Activated CD8-positive, alpha-beta memory T cell treated with anti-CD3 and anti-CD28 coated beads for 36 hours (primary cell): ENCODE measurements at regions not wholly inside any gene's neighbourhood (a gene's known extent, or its start where the extent isn't known, plus 50 kb on each side); places are given as distances from the start of the nearest gene placed in this dataset.

Experiments used
- CTCF ChIA-PET: fragments of 350-600 bp; sonication (Branson Sonifier 250); formaldehyde crosslinking; loops from one replicate; lab custom pipeline; 2021; ENCODE audit warnings: antibody characterized with exemption; lab: Charles Lee
- POLR2A ChIA-PET: fragments of 350-600 bp; sonication (Branson Sonifier 250); formaldehyde crosslinking; loops from one replicate; lab custom pipeline; 2021; ENCODE audit warnings: antibody characterized with exemption; lab: Charles Lee

DNA sequence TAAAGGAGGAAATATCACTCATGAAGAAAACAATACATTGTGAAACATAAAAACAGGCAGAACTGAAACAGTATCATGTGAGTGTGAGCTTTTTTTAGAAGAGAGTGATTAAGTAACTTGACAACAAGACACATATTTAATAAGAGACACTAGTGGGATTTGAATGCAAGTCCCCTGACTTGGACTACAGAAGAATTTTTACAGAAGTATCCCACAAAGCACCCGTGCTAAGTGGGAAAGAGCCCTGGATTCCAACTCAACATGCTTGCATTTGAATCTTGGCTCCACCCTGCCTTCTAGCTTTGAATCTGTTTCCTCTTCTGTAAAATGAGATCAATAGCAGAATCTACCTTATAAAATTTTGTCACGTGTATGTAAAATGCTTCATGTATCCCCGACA is 166.2 kb downstream of the ZNF365 start:
- ChIA-PET CTCF (no interaction called here), POLR2A (no interaction called here)

DNA sequence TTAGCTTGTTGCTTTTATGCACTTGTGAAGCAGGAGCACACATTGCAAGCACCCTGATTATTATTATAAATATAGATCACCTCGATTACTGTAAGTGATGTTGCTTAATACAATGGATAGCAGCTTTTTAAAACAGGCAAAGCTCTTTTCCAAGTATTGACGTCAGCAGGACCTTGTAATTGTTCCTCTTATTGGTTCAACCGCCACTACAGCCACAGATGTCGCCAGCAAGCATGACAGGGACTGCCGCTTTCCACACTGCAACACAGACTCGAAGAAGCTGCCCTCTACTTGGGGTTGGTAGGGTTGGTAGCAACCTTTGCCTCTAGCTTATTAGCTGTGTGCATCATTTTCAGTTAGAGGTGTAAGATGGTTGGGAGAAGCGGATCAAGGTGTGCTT is 167.6 kb downstream of the ZNF365 start:
- CTCF ChIA-PET: no interaction called here
- POLR2A ChIA-PET: no interaction called here

- CTCF ChIA-PET: no interaction called here
- POLR2A ChIA-PET: no interaction called here
Measured at GRCh38 chr10:62543571-62544355, 169.6 kb downstream of the ZNF365 start.

DNA sequence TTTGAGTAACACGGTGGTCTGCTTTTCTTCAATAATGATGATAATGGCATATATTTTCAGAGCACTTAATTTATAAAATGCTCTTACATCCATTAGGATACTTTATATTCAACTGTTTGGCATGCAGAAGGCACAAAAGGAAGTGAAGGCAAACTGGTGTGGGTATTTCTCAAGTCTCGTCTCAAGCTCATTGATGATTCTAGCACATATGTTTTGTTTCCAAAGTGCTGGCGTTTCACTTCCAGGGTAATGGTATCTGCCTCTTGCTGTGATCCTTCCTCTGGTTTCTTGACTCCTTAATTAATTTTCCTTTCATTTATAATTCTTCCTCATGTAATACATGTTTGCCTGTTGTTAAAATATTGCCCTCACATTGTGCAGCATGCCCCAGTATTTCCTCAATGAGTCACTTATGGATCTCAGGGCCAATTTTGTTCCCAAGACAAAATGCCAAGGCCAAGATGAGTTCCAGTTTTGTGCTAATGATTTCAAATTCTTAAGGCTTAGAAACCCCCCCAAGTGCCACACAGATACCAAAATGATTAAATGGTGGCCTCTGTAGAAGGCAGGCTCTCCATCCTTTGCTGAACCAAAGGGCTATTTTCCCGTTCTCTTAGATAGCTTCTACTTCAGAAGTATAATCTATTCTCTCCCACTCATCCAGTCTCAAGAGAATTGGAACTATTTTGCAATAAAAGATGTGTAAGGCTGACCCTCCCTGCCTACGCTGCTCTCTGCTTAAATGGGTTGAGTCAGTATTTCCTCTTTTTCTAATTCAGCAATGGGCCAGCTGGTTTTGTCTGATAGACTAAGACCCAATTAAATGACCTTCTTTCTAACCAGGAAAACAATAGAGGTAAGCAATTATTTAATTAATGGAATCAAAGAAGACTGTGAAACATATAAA is 171.2 kb downstream of the ZNF365 start:
- ChIA-PET CTCF (no interaction called here), POLR2A (no interaction called here)

DNA sequence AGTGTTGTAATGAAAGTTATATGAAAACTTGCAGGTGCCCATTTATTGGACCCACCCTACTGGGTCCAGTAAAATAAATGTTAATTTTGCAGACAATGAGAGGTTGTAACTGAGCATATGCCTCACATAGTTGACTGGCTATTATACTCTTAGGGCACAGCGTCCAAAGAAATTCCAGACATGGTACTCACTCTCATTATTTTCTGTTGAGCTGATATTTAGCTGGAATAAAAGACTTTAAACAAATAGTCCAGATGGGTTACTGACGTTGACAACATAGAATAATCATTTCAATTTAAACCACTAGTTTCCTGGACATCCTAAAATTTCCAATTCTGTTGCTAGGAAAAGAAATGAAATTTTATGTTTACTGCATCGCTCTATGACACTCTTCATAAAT is 174.5 kb downstream of the ZNF365 start:
- ChIA-PET CTCF (no interaction called here), POLR2A (no interaction called here)

DNA sequence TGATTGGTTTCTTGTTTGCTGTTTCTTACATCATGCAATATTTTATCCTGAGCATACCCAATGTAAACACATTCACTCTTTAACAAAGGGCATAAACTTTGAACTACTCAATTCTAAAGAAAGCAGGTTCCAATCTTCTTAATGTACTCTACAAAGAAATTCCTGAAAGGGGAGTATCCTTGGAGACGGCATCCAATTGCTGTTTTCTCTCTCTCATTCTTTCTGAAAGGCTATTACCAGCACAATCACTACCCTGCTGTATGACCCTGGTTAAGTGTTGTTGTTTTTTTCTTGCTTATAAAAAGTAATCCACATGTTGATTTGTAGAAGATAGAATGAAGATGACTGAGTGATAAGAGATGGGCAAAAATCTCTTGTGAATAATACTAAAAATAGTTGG is 176.0 kb downstream of the ZNF365 start:
- POLR2A ChIA-PET: no interaction called here
- CTCF ChIA-PET: no interaction called here

DNA sequence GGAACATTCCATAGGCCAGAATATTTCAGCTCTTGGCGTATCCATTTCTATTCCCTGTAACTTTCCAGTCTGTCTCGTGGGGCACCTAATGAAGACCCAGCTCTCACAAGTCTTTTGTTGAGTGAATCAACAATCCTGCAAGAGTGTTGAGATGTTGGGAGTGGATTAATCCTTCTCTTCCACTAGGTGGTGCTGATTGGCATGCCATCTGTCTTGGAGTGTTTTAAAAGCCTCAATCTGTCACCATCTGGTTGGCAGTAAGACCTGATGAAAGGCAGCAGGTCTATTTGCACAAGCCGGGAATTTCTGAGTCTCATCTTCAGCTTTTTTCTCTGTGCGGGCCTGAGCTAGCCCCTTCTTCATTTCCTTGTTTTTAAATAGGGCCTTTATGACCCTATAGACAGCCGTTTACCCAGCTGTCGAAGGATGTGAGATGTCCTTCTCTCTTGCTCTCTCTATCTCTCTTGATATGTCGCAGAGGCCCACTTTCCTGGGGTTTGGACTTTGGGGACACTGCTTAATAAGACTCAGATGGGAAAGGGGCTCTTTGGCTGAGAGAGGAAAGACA is 180.5 kb downstream of the ZNF365 start:
- CTCF ChIA-PET: no interaction called here
- POLR2A ChIA-PET: no interaction called here

DNA sequence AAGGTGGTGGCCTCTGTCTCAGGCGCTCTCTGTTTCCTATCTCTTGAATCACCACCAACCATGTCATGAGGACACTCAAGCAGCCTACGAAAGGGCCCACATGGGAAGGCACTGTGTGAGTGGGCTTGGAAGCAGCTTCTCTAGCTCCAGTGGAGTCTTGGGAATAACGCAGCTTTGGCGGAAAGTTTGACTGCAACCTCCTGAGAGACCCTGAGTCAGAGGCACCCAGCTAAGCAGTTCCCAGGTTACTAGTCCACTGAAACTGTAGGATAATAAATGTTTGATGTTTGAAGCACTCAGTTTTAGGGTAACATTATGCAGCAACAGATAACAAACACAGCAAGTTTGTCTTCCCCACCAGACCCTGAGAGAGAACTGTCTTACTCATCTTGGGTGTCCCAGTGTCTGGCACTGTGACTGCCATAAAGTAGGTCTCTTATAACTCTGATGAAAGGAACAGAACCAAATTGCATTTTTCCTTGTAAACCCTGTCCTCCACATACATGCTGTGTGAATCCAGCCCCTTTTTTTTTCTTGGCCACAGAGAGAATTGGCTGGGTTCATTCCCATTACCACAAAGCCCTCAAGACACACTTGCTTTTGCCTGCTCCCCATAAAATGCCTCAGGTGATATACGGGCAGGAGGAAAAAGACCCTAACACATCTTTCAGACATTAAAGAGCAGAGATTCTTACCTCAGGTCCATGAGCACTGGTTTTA is 185.5 kb downstream of the ZNF365 start:
- CTCF ChIA-PET: interaction anchor here (0.6 kb wide), 1 partner anchor 286 kb away, joined by 3 read pairs; no protein-coding TSS in a partner anchor
- POLR2A ChIA-PET: no interaction called here

- ChIA-PET CTCF (no interaction called here), POLR2A (no interaction called here)
Measured at GRCh38 chr10:62560201-62560819, 186.1 kb downstream of the ZNF365 start.

GRCh38 chr10:62561151-62561550 is 187.0 kb downstream of the ZNF365 start:
- ChIA-PET CTCF (no interaction called here), POLR2A (no interaction called here)

GRCh38 chr10:62562101-62562500 is 187.9 kb downstream of the ZNF365 start:
- CTCF ChIA-PET: no interaction called here
- POLR2A ChIA-PET: no interaction called here

DNA sequence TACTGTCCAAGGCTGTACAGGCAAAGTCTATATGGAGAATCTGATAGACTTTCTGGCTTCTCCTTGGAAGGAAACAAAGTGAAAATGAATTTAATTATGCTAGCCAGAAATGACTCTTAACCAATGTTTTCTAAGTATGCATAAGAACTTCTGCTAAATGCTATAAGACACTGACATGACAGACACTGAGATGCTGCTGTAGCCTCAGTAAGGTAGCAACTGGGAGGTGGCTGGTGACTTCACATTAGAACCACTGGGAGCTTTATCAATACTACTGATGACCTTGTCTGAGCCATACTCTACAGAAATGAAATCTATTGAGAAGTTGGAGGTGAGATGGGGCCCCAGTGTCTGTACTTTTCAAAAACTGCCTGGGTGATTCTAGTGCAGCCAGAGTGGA is 188.6 kb downstream of the ZNF365 start:
- ChIA-PET POLR2A (no interaction called here), CTCF (no interaction called here)

DNA sequence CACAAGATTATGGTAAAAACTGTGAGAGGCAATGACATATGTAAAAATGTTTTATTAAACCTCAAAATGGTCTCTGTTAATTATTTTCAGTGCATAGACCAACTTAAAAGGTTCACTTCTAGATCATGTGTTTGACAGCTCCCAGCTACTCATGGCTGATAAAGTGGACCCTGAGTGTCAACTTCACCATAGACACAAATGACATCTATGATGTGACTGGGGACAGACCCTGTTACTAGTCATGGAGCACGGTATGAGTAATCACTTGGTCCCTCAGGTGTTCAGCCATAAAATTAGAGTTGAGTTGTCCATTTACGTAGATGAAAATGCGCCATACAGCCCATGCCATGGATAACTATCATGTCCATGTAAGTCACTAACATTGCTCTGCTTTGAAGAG is 199.8 kb downstream of the ZNF365 start:
- POLR2A ChIA-PET: no interaction called here
- CTCF ChIA-PET: no interaction called here

DNA sequence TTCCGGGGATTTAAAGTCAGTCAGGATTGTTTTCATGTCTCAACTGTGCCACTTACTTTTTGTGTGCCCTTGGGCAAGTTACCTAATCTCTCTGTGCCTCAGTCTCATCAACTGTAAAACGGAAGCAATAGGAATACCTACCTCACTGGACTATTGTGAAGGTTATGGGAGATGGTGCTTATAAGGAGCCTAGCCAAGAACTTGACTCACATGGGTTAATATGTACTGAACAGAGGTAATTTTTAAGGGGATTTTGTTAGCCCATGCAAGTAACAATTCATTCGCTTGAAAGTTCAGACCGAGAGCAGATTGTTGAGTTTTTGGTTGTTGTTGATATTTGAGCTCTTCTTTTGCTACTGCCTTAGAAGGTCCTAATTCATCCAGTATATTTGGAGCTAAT is 202.9 kb downstream of the ZNF365 start:
- CTCF ChIA-PET: interaction anchor here (1.6 kb wide), 1 partner anchor 17 kb away, joined by 4 read pairs; no protein-coding TSS in a partner anchor
- POLR2A ChIA-PET: no interaction called here

DNA sequence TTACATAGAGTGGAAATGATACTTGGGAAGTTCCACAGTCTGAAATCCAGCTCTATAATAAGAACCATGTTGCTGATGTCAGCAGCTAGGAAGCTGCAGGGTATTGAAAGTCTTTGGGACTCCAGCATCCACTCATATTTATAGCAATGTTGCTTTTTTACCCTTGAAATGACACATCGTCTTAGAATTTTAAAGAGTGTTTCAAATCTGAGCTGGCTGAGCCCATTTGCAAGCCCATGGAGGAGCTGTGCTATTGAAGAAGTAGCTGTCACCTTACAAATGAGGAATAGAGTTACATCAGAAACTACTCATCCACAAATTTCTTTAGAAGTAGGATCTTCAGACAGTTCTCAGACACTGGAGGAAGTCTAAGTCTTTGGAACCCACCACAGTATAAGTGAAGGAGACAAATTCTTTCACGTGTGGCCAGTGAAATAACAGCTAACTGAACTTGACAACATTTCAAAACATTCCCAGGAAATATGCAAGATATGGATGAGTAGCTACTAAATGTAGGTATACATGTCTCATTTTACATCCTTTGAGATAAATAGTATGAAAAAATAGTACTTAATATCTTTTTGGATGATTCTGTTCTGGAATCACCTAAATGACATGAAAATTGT is 203.6 kb downstream of the ZNF365 start:
- ChIA-PET POLR2A (no interaction called here), CTCF (interaction anchor here (1.6 kb wide), 1 partner anchor 17 kb away, joined by 4 read pairs; no protein-coding TSS in a partner anchor)

DNA sequence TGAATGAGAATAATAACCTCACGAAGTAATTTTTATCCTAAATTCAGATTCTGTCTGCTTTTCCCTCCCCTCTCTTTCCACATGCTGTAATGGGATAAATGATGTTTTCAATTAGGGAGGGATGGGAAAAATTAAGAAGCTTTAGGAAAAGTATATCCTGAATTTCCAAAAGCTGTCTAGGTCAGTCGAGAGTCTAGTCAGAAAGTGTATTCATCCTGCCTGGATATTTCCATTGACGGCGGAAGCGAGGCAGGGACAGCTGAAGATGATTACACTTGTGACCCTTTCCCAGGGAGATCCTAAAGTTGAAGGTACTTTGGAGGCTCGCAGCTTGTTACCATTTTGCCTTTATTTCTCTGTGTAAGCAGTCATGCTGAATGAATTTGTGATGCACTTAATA is 204.1 kb downstream of the ZNF365 start:
- POLR2A ChIA-PET: no interaction called here
- CTCF ChIA-PET: interaction anchor here (1.6 kb wide), 1 partner anchor 16 kb away, joined by 4 read pairs; no protein-coding TSS in a partner anchor

DNA sequence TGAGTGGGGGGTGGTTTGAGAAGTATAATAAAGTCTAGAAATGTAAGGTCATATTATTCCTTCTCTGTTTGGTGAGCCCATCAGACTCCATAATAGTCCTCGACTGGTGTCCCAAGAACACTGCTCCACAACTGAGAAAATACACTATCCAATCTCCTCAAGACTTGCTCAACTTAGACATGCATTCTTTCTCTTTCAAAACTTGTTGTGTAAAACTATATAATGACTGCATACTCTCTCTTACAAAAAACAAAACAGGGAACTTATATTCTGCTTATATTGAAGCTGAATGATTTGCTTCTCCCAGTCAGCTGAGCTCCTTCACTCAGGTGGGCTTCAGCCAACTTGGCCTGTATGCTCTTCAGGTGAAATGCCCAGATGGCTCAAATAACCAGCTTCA is 204.7 kb downstream of the ZNF365 start:
- ChIA-PET CTCF (no interaction called here), POLR2A (no interaction called here)

DNA sequence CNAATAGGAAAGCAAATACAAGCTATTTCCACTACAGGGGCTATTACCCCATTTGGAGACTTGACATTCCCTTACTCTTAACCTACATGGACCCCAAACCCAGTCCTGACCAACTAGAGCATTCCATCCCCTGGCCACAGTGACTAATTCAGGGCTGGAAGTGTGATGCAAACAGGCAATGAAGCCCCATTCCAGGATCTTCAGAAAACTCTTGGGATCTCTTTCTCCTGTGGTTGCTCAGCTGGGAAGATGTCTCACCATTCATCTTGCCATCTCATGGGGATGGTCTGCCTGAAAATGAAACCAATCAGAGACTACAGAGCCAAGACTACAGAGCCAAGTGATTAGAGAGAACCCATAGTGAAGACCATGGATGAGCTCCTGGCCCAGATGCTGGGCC is 206.2 kb downstream of the ZNF365 start:
- POLR2A ChIA-PET: no interaction called here
- CTCF ChIA-PET: interaction anchor here (1.1 kb wide), 1 partner anchor 13 kb away, joined by 3 read pairs; no protein-coding TSS in a partner anchor

DNA sequence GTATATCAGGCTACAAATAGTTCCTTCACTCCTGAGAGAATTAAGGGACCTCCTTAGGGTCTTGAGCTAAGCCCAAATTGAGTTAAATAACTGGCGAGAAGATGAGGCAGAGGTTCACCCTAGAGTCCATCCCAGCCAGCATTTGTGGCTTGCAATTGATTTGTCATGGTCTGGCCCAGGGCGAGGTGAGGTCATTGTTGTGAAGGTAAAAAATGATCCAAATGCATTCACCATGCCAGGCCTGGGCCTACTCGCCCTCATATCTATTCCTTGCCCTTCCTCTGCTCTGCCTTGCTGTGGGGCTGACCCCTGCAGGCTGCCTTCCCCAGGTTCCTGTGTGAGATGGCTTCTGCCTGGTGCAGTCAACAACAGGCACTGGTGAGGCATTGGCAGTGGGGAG is 207.2 kb downstream of the ZNF365 start:
- ChIA-PET POLR2A (no interaction called here), CTCF (no interaction called here)
